GM12878 (cell line): ENCODE measurements at regions not wholly inside any gene's neighbourhood (a gene's known extent, or its start where the extent isn't known, plus 50 kb on each side); places are given as distances from the start of the nearest gene placed in this dataset.

ENCODE experiments used
- ATAC-seq: fragments of 200-7000 bp; cut with Tn5 transposase; 3 replicates; pipeline ENCODE4 v1.9.1; 2020; ENCODE audit warnings: mild to moderate bottlenecking, moderate library complexity
- BruUV-seq: library from RNA; stranded (reverse); fragments of 400-500 nt; replicated peaks from 2 replicates; lab custom pipeline; 2021; lab: Mats Ljungman, UMichigan
- CTCF ChIA-PET: fragments of 300-600 bp; sonication (Branson Sonifier 250); formaldehyde crosslinking; extraction: SDS; loops from one replicate; lab custom pipeline; 2021; ENCODE audit warnings: inconsistent platforms; lab: Yijun Ruan, JAX
- POLR2A ChIA-PET: fragments of 350-600 bp; formaldehyde crosslinking; extraction: SDS; loops from one replicate; lab custom pipeline; 2021; ENCODE audit warnings: inconsistent platforms; lab: Charles Lee
- RAD21 ChIA-PET: fragments of 300-600 bp; sonication (Branson Sonifier 250); formaldehyde crosslinking; loops from one replicate; lab custom pipeline; 2023; ENCODE audit warnings: antibody characterized with exemption; ENCODE audit not compliant: unreplicated experiment; lab: Charles Lee
- SMC1A ChIA-PET: fragments of 300-600 bp; sonication (Branson Sonifier 250); formaldehyde crosslinking; loops from one replicate; lab custom pipeline; 2023; ENCODE audit not compliant: unreplicated experiment, uncharacterized antibody; lab: Charles Lee
- DNase-seq: peaks from one replicate; pipeline ENCODE4 v3.0.0-alpha.2; 2011; ENCODE audit warnings: low read depth, low spot score
- FAIRE-seq: peaks from 3 replicates; lab custom pipeline; 2011; peaks lifted over from hg19 to GRCh38; lab: Jason Lieb, UNC
- H2AFZ ChIP-seq: 2 replicates; pipeline ENCODE4 v1.6.0; 2011; ENCODE audit warnings: low read depth, low read length, control low read depth; ENCODE audit not compliant: control insufficient read depth
- H3K27ac ChIP-seq: 2 replicates; pipeline ENCODE4 v1.5.1; 2011; ENCODE audit warnings: control low read depth; ENCODE audit not compliant: control insufficient read depth, insufficient read depth
- H3K27me3 ChIP-seq, 2 experiments: replicated peaks in 1 of 2; 2 replicates each; pipeline versions ENCODE4 v1.6.0 to v1.6.1; 2011; ENCODE audit warnings: low read length in 1 of 2; ENCODE audit not compliant: control insufficient read depth in 2 of 2, insufficient read depth in 2 of 2
- H3K36me3 ChIP-seq, 2 experiments: 2 replicates each; pipeline ENCODE4 v1.5.1; 2011; ENCODE audit warnings: low read length in 1 of 2; ENCODE audit not compliant: control insufficient read depth in 2 of 2, insufficient read depth in 2 of 2
- H3K4me1 ChIP-seq: 2 replicates; pipeline ENCODE4 v1.6.1; 2011; ENCODE audit warnings: mild to moderate bottlenecking, low read length, moderate library complexity, mixed read lengths; ENCODE audit not compliant: control insufficient read depth, insufficient read depth
- H3K4me2 ChIP-seq: 2 replicates; pipeline ENCODE4 v1.6.0; 2011; ENCODE audit warnings: control low read depth; ENCODE audit not compliant: control insufficient read depth, insufficient read depth
- H3K4me3 ChIP-seq: fragments of 200-600 bp; sonication (generic); 2 replicates; pipeline ENCODE4 v1.5.1; 2016
- H3K79me2 ChIP-seq: 2 replicates; pipeline ENCODE4 v1.6.0; 2011; ENCODE audit warnings: low read length; ENCODE audit not compliant: control insufficient read depth, insufficient read depth
- H3K9ac ChIP-seq: 2 replicates; pipeline ENCODE4 v1.8.0; 2011; ENCODE audit warnings: low read length, control low read depth, mixed read lengths; ENCODE audit not compliant: control insufficient read depth, insufficient read depth
- H3K9me3 ChIP-seq: replicated peaks from 3 replicates; pipeline ENCODE4 v1.5.1; 2011; ENCODE audit warnings: mild to moderate bottlenecking, low read length; ENCODE audit not compliant: control insufficient read depth, insufficient read depth
- H4K20me1 ChIP-seq: 2 replicates; pipeline ENCODE4 v1.6.0; 2011; ENCODE audit not compliant: control insufficient read depth, insufficient read depth
- ASH2L ChIP-seq: fragments of 300-600, 200-600 bp; sonication (generic); IDR thresholded peaks from 2 replicates; pipeline ENCODE4 v1.6.1; 2017; ENCODE audit warnings: low read depth, mild to moderate bottlenecking, borderline replicate concordance
- BACH1 ChIP-seq: fragments of 450-650 bp; IDR thresholded peaks from 2 replicates; pipeline ENCODE4 v1.6.1; 2017; ENCODE audit warnings: mild to moderate bottlenecking, borderline replicate concordance
- CHD4 ChIP-seq: fragments of 200-600 bp; sonication (generic); IDR thresholded peaks from 2 replicates; pipeline ENCODE4 v1.6.1; 2016; ENCODE audit warnings: mild to moderate bottlenecking
- E2F4 ChIP-seq: IDR thresholded peaks from 2 replicates; pipeline ENCODE4 v1.6.1; 2012; ENCODE audit warnings: low read depth, low read length, improper control_type of control experiment
- ESRRA ChIP-seq: IDR thresholded peaks from 2 replicates; pipeline ENCODE4 v1.6.1; 2012; ENCODE audit warnings: mild to moderate bottlenecking, low read length, improper control_type of control experiment
- HDAC2 ChIP-seq: fragments of 200-600 bp; sonication (generic); IDR thresholded peaks from 2 replicates; pipeline ENCODE4 v1.6.1; 2017
- HDAC6 ChIP-seq: fragments of 200-600 bp; sonication (generic); IDR thresholded peaks from one replicate; pipeline ENCODE4 v1.8.0; 2017; ENCODE audit warnings: antibody characterized with exemption; ENCODE audit not compliant: unreplicated experiment
- LARP7 ChIP-seq: fragments of 450-650 bp; IDR thresholded peaks from 2 replicates; pipeline ENCODE4 v1.6.1; 2017; ENCODE audit warnings: mild to moderate bottlenecking
- MYC ChIP-seq: IDR thresholded peaks from 2 replicates; pipeline ENCODE4 v1.6.1; 2011; ENCODE audit warnings: mild to moderate bottlenecking, low read length, moderate library complexity, inconsistent platforms; ENCODE audit not compliant: insufficient read depth, insufficient replicate concordance, insufficient read length, severe bottlenecking
- SREBF1 ChIP-seq: IDR thresholded peaks from 2 replicates; pipeline ENCODE4 v1.6.1; 2012; ENCODE audit warnings: mild to moderate bottlenecking, low read length
- TCF7 ChIP-seq: IDR thresholded peaks from 2 replicates; pipeline ENCODE4 v1.6.1; 2014; ENCODE audit warnings: antibody characterized with exemption, borderline replicate concordance
- WRNIP1 ChIP-seq: IDR thresholded peaks from 2 replicates; pipeline ENCODE4 v1.6.1; 2011; ENCODE audit warnings: low read depth, low read length, improper control_type of control experiment, borderline replicate concordance
- YBX1 ChIP-seq: fragments of 450-650 bp; IDR thresholded peaks from 2 replicates; pipeline ENCODE4 v1.6.1; 2016; ENCODE audit warnings: antibody characterized with exemption
- ZBTB11 ChIP-seq: fragments of 450-650 bp; formaldehyde crosslinking; IDR thresholded peaks from 2 replicates; pipeline ENCODE4 v1.5.0; 2022; ENCODE audit warnings: mild to moderate bottlenecking, missing genetic modification characterization
- ZNF207 ChIP-seq: fragments of 450-650 bp; IDR thresholded peaks from 2 replicates; pipeline ENCODE4 v1.6.1; 2014; ENCODE audit warnings: antibody characterized with exemption, mild to moderate bottlenecking, borderline replicate concordance
- ZNF24 ChIP-seq: fragments of 450-650 bp; IDR thresholded peaks from 2 replicates; pipeline ENCODE4 v1.6.1; 2017; ENCODE audit warnings: antibody characterized with exemption, mild to moderate bottlenecking
- WGBS: methylation state at CpG from one replicate; pipeline ENCODE4 v1.1.6; 2016; ENCODE audit warnings: low lambda C conversion rate; ENCODE audit not compliant: insufficient replicate concordance, insufficient coverage; ENCODE audit errors: missing lambda C conversion rate; 5-methylcytosine and 5-hydroxymethylcytosine counted together
- in situ Hi-C: fragments of 300-500 bp; cut with MboI; formaldehyde crosslinking; loops from 9 replicates; pipeline ENCODE4 v1.14.3; 2018; ENCODE audit warnings: mixed read lengths
- intact Hi-C: fragments of 100-400 bp; cut with micrococcal nuclease; formaldehyde crosslinking; loops from one replicate; pipeline ENCODE4 v1.14.2; 2022; ENCODE audit not compliant: unreplicated experiment

- Histone ChIP-seq H3K9me3 (peaks cover 2% of the 10 kb centered on the region; the same call in 1 of the 3 replicates), H3K4me2 (no peak overlapping the region)
- WGBS, result 92% methylated on average over 2 of the region's 2 CpGs
- in situ Hi-C loops, result no loop called here
- TF ChIP-seq SREBF1, result no peak
- no peak for TF ChIP-seq HDAC2
- TF ChIP-seq WRNIP1, result no peak
- TF ChIP-seq E2F4, result no peak
- no peak for TF ChIP-seq ZNF207
- no peak for TF ChIP-seq ASH2L
- TF ChIP-seq ZNF24, result no peak
- no peak for TF ChIP-seq CHD4
- TF ChIP-seq BACH1, result no peak
- TF ChIP-seq ZBTB11 (CRISPR knock-in tag), result no peak
- TF ChIP-seq MYC, result no peak
- no peak for TF ChIP-seq YBX1
- no peak for TF ChIP-seq TCF7
- TF ChIP-seq ESRRA, result no peak
- no peak for TF ChIP-seq LARP7
- TF ChIP-seq HDAC6, result no peak
- TF ChIP-seq, all 136 proteins: peak for 0
- no TSS peak for BruUV-seq
- DNase-seq (no peak), ATAC-seq (no peak), FAIRE-seq (no peak)
- CTCF ChIA-PET, result no interaction called here
- Histone ChIP-seq H3K27me3 (peaks cover 1 to 4% of the 10 kb centered on the region in 2 experiments; a peak in 3 of 4 replicates), H3K36me3 (no peaks in the 10 kb centered on the region), H4K20me1 (no peaks in the 10 kb centered on the region), H3K79me2 (no peaks in the 10 kb centered on the region), H2AFZ (no peak overlapping the region), H3K9ac (no peak overlapping the region), H3K4me1 (no peaks in the 10 kb centered on the region), H3K4me3 (no peak overlapping the region), H3K27ac (no peak overlapping the region)
- POLR2A ChIA-PET, result no interaction called here
- intact Hi-C loops, result no loop called here
- SMC1A ChIA-PET, result no interaction called here
- RAD21 ChIA-PET, result no interaction called here
Observed at GRCh38 chr3:141814375-141814774, 51.2 kb downstream of the GRK7 start.
